ENCODE measurements at regions not wholly inside any gene's neighbourhood (a gene's known extent, or its start where the extent isn't known, plus 50 kb on each side); places are given as distances from the start of the nearest gene placed in this dataset.

DNA sequence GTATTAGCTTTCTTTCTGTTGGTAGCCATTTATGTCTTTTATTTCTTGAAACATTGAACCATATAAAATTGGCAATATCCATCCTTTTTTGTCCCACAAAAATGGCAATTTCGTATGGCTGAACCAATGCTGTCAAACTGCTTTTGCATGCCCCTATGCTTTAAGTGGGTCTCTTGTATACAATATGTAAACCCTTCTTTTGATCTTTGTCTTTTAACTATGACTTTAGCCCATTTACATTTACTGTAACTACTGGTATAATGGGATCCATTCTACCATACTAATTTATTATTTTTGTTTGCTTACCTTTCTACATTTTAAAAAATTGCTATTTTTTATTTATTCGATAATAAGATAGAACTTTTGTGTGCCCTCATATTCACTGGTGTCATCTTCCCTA lies 93.4 kb downstream of the TENT4A start:
- no peak for DNase-seq

DNA sequence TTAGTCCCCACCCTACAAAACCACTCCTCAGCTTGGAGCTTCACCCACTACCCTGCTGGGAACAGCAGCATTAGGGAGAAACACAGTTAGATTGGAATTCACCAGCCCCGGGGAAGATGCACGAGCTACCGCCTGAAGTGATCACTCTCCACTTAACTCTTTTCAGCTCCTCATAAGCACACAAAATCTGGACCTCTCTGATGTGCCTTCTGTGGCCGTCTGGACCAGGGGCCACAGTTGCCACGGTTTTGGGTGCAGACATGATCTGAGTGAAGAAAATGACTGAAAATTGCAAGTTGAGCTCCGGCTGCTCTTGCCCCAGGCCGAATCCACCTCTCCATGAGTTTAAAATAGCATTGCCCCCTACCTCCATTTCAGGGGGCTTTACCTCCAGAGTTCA lies 95.2 kb downstream of the TENT4A start:
- no peak for DNase-seq

DNA sequence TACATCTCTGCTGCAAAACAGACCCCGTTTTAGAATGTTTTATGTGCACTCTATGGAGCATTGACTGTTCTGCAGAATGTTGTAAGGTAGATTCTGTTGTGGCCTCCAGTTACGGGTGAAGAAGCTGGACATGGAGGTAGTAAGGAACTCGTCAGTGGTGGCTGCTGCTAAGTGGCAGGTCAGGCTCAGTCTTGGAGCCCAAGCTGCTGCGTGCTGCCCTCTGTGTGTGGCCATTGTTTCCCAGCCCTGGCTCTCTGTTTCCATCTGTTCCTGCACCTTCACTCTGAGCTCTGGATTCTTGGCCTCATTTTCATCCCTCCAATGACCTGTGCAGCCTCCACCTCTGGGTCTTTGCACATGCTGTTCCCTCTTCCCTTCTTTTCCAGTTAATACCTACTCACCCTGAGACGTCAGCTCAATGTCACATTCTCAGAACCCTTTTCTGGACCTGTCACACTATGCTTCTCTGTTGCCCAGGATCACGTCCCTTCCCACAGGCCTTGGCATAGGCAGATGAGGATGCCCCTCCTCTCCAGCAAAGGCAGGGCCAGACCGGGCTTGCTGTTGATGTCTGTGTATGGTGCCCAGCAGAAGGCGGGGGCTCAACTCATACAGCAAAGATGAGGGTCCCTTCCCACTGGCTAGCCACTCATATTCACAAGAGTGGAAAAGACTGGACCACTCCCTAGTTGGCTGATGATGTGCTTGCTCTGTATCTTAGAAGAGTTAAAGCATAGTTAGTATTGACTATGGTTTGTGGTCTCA lies 97.6 kb downstream of the TENT4A start:
- no peak for DNase-seq

DNA sequence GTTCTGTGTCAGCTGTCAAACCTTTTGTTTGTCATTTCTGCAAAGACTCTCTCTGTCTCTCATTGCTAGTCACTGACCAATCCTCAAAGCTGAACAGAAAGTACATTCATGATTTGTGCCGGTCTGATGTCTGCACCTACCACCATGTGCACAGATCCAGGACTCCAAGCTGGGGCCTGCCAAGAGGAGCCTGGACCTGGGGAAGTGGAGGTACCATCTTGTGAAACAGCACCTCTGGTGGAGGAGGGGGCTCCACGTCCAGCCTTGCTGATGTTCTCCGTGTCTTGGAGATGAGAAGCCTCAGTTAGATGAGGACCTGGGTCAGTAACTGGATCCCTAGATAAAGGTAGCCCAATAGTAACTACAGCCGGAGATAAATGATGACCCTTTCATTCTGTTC lies 98.9 kb downstream of the TENT4A start:
- no peak for DNase-seq

DNA sequence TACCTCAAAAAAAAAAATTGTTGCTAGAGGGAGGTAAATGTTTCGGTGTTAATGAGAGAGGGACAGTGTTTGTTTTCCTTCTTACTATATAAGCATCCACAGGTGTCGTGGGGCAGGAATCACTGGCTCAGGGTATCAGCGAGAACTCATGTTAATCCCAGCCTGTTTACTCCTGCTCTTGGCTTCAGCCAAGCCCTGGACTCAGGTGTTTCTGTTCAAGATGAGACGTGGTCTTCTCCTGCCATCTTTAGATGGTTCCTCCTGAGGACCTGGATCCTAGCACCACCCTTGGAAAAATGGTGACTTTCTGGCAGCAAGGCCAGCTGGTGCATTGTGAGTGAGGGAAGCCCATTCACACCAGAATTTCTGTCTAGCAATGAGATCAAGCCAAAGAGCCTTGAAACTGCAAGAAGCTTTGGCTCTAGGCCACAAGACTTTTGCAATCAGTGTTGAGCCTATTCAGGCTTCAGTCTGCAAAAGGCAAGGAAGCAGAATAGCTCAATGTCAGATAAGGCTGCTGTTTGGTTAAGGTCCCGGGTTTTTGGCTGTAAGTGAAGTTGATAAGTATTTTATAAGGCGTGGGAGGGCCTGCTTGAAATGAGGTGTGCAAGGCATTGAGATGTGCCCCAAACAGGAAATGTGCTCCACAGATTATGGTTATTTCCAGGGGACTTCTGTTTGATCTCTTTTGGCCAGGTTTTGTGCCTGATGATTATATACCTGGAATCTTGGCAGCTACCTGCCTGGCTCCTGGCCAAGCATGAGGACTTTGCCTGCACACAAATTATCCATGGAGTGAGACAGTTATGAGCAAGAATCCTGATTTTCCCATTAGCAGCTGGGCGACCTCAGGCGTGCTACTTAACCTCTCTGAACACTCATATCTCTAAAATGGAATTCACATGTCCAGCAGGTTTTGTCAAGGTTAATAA lies 99.8 kb downstream of the TENT4A start:
- DNase-seq, result no peak

DNA sequence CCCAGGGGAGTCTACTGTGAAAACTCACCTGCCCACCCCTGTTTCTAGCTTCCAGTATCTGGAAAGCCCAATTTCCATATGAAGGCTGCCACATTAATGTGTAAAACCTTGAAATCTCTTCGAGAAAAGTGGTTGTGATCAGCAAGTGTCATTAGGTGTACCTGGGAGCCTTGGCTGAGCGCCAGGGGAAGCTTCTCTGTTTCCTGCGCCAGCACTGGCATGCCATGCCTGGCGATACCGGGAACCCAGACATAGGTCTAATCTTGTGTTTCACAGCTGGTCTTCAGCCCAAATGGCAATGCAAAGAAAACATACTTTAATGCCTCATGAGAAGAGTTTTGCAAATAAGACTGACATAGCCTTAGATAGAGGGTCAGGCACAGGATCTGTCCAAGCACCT lies 101.6 kb downstream of the TENT4A start:
- no peak for DNase-seq

DNA sequence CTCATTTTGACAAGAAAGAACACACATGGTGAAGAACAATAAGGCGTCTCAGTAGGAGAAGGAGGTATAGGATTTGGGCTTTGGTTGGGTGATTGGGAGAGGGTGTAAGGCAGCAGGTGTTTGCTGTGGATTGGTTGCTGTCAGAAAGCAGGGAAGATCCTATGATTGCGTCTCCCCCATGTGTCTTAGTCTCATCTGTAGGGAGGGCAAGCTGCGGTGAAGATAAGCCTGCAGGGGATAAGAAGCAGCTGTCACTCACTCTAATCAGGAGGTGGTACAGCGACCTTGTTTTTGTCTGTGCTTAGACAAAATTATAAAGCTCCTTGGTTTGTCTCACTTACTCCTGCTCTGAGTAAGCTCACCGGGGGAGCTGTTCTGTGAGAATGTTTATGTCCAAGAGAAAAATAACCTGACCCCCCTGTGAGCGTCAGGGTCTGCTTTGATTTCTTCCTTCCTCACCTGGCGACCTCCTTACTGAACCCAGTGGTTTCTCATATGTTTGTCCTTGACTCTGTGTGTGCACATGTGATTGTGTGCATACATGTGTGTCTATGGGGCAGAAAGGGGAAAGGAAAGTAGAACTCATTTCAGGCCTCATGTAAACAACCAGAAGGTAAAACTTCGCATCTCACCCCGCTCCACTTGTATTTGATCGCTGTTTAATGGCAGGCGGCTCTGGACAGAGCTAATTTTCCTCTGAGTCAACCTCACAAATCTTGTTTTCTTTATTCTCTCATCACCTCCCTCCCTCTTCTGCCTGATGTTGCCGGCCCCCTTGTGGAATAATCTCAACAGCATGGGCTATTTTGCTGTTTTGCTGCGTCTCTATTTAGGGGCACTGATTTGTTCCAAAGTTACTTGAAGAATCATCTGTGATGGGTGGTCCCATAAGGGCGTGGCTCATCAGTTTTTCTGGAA lies 105.6 kb downstream of the TENT4A start:
- no peak for DNase-seq

DNA sequence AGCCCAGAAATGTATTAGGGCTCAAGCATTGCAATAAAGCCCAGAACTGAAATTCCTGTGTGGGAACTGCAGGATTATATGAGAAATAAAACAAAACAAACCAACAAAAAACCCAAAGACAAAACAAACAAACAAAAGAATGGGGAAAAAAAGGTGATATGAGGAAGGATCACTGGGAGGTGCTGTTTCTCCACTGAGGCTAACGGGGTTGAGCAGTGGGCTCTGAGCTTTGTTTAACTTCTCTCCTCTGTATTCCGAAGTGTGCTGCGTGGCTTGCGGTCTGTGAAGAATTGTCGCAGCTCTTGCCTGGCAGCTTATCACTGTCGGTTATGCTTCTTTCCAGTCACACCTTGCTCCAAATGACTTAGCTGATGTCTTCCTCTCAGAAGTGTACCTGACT lies 106.3 kb downstream of the TENT4A start:
- DNase-seq, result no peak

DNA sequence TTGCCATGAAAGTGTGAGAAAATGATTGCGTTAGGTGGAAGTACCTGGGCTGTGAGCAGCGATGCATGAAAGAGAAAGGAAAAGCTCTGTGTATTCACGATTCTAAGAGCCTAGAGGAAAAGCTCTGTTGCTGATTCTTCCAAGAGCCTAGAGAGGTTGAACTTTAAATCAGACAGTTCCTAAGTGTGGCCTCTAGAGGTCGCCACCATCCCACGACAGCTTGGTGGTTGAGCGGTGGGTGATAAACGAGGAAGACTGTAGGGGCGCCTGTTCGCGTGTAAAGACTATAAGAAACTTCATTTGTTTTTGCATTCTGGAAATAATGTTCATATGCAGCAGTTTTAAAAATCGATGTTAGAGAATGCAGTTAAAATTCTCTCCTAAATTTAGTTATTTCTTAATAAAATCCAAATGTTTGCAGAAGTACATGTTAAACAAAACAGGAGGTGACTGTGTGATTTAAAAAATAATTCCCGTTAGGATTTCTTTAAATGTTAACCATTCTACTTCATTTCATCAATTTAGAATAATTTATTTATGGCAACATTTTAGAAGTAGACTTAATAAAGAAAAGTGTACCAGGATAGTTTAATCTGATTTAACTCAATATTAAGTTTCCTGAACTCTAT lies 107.7 kb downstream of the TENT4A start:
- peak; percentile 11 for DNase-seq

DNA sequence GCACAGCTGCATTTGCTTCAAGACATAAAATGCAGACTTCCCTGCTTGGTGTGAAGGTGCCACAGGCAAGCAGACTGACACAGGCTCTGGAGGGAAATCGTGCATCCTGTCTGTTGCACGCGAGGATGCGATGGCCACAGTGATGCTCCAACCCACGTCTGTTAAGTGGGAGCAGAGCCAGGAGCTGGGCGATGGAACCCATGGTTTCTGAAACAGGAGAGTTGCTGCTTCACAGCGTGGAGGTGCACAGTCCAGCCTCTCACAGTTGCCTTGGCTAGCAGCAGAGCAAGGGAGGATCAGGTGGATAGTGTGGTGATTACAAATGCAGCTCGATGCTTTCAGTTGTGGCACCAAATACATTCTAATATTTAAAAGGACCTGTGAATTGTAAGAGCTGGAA lies 108.8 kb downstream of the TENT4A start:
- no peak for DNase-seq

DNA sequence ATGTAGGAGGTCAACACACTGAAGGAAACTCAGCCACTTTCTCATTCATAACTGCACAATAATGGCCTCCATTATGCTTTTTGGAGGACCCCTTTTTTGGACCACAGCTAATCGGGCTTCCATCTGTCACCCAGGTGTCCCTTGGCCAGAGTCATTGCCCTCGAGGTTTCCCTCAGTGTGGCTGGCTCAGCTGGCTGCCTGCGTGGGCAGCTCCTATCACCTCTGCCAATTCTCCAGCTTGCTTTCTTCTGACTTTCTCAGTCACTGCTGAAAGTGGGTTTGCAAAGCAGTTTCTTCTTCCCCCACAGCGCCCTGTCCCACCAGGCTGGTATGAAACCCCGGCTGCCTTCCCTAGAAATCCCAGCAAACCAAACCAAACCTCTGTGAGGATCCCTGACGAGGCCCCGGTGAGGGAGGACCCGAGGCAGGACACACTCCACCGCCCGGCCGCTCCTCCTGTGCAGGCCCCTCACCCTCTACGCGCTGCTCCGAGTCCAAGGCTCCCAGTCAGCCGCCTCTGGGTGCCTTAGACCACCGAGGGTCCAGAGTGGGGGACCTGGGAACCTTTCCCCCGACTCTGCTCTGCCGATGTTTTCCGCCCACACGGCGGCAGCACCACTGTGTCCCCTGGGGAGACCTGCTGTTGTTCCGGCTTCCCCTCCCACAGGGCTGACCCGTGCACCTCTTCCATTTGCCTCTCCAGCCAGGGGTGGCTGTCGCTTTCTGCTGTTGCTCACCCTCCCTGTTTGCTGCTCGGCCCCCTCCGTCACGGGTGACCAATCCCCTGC lies 109.5 kb downstream of the TENT4A start:
- DNase-seq, result no peak

DNA sequence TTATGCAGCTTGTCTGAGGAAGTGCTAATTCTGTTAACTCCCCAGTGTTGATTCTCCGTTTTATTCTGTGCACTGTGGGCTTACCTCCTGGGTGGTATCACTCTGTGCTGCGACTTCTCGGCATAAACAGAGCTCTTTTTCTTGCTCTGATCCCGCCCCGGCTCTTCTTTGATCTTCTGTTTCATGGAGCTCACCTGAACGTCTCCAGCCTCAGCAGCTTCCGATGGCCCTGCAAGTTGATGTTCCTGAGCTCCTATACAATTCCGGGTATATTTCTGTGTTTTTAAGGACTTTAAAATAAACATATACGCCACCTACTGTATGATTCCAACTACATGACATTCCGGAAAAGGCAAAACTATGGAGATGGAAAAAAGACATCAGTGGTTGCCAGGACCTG lies 110.8 kb downstream of the TENT4A start:
- no peak for DNase-seq

DNA sequence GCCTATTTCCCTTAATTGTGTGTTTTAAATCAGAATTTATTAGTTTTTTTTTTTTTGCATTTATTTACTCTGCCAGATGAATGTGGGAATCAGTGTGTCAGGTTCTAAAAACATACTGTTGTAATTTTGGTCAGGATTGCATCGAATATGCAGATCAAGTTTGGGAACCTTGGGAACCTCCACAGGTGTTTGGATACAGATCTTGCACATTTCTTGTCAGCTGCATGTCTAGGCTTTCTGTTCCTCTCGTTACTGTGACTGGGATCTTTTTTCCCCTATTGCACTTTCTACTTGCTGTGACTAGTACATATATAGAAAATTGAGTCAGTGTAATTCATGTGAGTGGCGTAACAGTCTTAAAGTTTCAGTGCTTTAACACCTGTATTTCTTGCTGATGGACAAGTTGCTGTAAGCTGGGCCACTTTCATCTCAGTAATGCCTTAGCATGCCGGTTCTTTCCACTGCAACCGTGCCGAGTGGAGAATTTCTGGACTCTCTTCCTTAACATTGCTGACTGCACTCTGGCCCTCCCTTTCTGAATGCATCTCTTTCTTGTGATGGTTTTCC lies 112.5 kb downstream of the TENT4A start:
- no peak for DNase-seq

DNA sequence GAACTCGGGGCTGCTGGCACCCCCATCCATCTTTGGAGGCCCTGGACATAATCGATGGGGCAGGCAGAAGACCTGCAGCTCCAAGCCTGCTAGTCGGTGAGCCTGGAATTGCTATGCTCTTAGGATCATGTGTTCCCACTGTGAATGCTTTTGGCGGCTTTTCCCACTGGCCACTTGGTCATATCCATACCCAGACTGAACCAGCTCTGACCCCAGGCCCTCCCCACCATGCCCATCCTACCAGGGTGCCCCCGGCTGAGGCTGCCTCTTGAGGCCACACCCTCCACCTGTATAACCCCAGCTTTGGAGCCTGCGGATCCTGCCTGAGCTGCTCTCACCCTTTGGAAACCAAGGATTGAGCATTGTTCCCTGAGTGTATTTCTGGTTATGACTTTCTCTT lies 113.5 kb downstream of the TENT4A start:
- DNase-seq, result no peak

DNA sequence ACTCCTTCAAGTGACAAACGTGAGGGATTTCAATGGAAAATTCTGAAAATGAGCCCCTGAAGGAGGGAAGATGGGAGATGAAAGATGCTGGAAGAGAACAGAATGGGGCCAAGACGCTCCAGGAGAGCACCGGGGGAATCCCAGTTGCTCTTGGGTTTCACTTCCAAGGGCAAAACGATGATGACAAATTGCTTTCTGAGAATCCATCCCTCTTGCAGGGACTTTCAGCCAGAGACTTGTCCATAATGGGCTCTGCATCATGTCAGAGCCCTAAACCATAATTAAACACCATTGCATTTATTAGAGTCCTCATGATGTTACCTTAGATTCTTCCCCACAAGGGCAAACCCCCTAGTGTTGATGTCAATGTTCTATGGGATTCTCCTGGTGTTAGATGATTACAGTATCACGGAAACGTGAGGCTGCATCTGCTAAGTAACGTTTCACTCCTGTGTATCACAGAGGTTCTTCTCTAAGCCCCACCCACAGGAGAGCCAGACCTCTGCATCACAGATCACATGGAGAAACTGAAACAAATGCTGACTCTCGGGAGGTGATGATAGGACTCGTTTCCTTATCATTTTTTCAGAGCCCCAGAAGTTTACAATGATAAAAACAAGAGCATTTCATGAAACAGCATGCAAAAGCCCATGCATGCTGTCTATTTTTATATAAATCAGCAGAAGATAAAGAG lies 114.4 kb downstream of the TENT4A start:
- peak; percentile 11 for DNase-seq

DNA sequence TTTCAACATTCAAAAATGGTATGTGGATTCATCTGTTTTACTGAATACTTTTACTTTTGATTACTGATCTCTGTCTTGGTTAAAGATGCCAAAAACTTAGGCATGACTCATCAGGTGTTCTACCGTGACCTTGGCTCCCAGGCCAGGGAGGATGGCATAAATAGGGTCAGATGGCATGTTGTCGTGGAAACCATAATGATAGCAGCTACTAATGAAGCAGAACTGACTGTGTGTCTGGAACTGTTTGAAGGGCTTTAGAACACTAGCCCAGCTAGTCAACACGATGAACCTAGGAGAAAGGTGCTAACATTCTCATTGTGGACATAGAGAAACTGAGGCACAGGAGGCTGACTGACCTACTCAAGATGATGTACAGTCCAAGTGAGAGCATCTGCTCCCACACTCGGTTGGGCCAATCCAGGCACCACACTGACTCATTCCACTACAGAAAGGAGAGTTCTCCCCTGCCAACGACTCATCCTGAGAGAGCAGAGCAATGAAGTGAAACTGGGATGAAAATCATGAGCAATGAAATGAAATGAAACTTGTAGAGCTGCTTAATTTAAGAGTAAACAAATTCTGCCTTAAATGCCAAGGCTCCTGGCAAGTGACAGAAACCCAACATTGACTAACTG lies 116.0 kb downstream of the TENT4A start:
- no peak for DNase-seq

DNA sequence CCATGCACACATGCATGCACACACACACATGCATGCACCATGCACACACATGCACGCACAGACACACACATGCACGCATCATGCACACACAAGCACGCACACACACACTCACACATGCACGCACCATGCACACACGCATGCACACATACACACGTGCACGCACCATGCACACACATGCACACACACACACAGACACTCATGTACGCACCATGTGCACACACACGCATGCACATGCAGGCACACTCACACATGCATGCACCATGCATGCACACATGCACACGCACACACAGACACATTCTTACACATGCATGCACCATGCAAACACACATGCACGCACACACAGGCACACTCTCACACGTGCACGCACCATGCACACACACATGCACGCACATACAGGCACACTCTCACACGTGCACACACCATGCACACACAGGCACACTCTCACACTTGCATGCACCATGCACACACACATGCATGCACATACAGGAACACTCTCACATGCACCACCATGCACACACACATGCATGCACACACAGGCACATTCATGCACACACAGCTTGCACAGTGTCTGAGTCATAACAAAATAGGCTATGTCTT lies 117.5 kb downstream of the TENT4A start:
- DNase-seq, result no peak

DNA sequence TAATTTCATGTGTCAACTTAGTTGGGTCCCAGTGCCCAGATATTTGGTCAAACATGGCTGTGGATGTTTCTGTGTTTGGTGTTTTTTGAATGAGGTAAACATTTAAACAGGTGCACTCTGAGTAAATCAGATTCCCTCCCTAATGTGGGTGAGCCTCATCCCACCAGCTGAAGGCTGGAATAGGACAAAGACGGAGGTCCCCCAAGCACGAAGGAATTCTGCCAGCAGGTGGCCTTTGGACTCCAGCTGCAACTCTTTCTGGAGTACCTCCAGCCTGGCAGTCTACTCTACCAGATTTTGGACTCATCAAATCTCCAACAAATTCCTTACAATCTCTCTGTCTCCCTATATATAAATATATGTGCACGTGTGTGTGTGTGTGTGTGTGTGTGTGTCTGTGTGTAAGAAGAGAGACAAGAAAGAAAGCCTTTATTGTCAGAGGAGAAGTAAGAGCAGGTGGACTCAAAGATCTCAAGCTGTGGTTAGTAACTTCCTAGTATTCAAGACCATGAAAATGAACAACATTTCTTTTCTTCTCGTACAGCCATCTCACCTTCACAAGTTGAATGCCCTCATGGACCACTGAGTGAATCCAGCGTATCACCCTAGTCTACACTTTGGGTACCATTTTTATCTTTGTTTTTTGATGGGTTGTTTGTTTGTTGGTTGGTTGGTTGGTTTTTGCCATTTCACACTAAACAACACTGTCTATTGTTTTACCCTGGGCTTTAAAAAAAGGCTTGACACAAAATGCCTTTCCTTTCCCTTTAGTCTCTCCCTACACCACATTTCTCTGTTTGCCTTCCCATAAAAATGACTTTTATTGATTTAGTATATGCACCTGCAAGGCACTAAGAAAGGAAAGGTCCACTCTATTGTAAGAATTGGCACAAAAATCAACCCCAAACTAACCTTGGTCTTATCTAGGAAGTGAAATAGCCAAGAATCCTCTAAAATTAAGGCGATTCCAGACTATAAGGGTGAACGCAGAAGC lies 118.7 kb downstream of the TENT4A start:
- DNase-seq, result no peak

DNA sequence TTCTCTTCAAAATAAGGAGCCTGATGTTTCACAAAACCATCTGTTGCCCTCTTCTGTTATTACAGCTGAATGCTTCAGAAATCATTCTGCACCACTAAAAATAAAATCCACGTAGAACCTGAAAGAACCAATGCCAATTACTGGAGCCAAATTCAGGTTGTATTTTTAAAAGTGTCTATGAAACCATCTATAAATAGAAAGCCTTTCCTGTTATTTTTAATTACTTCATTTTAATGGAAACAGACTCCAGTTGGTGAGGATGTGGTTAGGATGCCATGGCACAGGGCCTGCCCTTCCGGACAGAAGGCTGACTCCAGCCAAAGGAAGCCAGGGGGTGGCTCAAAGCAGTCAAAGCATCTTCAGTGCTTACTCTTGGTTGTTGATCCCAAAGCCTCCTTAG lies 119.8 kb downstream of the TENT4A start:
- no peak for DNase-seq
